GM12878 (cell line): ENCODE measurements at regions not wholly inside any gene's neighbourhood (a gene's known extent, or its start where the extent isn't known, plus 50 kb on each side); places are given as distances from the start of the nearest gene placed in this dataset.

Experiments used
- ATAC-seq: fragments of 200-7000 bp; cut with Tn5 transposase; 3 replicates; pipeline ENCODE4 v1.9.1; 2020; ENCODE audit warnings: mild to moderate bottlenecking, moderate library complexity
- BruUV-seq: library from RNA; stranded (reverse); fragments of 400-500 nt; replicated peaks from 2 replicates; lab custom pipeline; 2021; lab: Mats Ljungman, UMichigan
- CTCF ChIA-PET: fragments of 300-600 bp; sonication (Branson Sonifier 250); formaldehyde crosslinking; extraction: SDS; loops from one replicate; lab custom pipeline; 2021; ENCODE audit warnings: inconsistent platforms; lab: Yijun Ruan, JAX
- POLR2A ChIA-PET: fragments of 350-600 bp; formaldehyde crosslinking; extraction: SDS; loops from one replicate; lab custom pipeline; 2021; ENCODE audit warnings: inconsistent platforms; lab: Charles Lee
- RAD21 ChIA-PET: fragments of 300-600 bp; sonication (Branson Sonifier 250); formaldehyde crosslinking; loops from one replicate; lab custom pipeline; 2023; ENCODE audit warnings: antibody characterized with exemption; ENCODE audit not compliant: unreplicated experiment; lab: Charles Lee
- SMC1A ChIA-PET: fragments of 300-600 bp; sonication (Branson Sonifier 250); formaldehyde crosslinking; loops from one replicate; lab custom pipeline; 2023; ENCODE audit not compliant: unreplicated experiment, uncharacterized antibody; lab: Charles Lee
- DNase-seq: peaks from one replicate; pipeline ENCODE4 v3.0.0-alpha.2; 2011; ENCODE audit warnings: low read depth, low spot score
- FAIRE-seq: peaks from 3 replicates; lab custom pipeline; 2011; peaks lifted over from hg19 to GRCh38; lab: Jason Lieb, UNC
- H2AFZ ChIP-seq: 2 replicates; pipeline ENCODE4 v1.6.0; 2011; ENCODE audit warnings: low read depth, low read length, control low read depth; ENCODE audit not compliant: control insufficient read depth
- H3K27ac ChIP-seq: 2 replicates; pipeline ENCODE4 v1.5.1; 2011; ENCODE audit warnings: control low read depth; ENCODE audit not compliant: control insufficient read depth, insufficient read depth
- H3K27me3 ChIP-seq, 2 experiments: replicated peaks in 1 of 2; 2 replicates each; pipeline versions ENCODE4 v1.6.0 to v1.6.1; 2011; ENCODE audit warnings: low read length in 1 of 2; ENCODE audit not compliant: control insufficient read depth in 2 of 2, insufficient read depth in 2 of 2
- H3K36me3 ChIP-seq, 2 experiments: 2 replicates each; pipeline ENCODE4 v1.5.1; 2011; ENCODE audit warnings: low read length in 1 of 2; ENCODE audit not compliant: control insufficient read depth in 2 of 2, insufficient read depth in 2 of 2
- H3K4me1 ChIP-seq: 2 replicates; pipeline ENCODE4 v1.6.1; 2011; ENCODE audit warnings: mild to moderate bottlenecking, low read length, moderate library complexity, mixed read lengths; ENCODE audit not compliant: control insufficient read depth, insufficient read depth
- H3K4me2 ChIP-seq: 2 replicates; pipeline ENCODE4 v1.6.0; 2011; ENCODE audit warnings: control low read depth; ENCODE audit not compliant: control insufficient read depth, insufficient read depth
- H3K4me3 ChIP-seq: fragments of 200-600 bp; sonication (generic); 2 replicates; pipeline ENCODE4 v1.5.1; 2016
- H3K79me2 ChIP-seq: 2 replicates; pipeline ENCODE4 v1.6.0; 2011; ENCODE audit warnings: low read length; ENCODE audit not compliant: control insufficient read depth, insufficient read depth
- H3K9ac ChIP-seq: 2 replicates; pipeline ENCODE4 v1.8.0; 2011; ENCODE audit warnings: low read length, control low read depth, mixed read lengths; ENCODE audit not compliant: control insufficient read depth, insufficient read depth
- H3K9me3 ChIP-seq: replicated peaks from 3 replicates; pipeline ENCODE4 v1.5.1; 2011; ENCODE audit warnings: mild to moderate bottlenecking, low read length; ENCODE audit not compliant: control insufficient read depth, insufficient read depth
- H4K20me1 ChIP-seq: 2 replicates; pipeline ENCODE4 v1.6.0; 2011; ENCODE audit not compliant: control insufficient read depth, insufficient read depth
- ETV6 ChIP-seq, 2 experiments: fragments of 450-650 bp in 1 of 2; IDR thresholded peaks in 1 of 2; conservative IDR thresholded peaks in 1 of 2; 2 replicates each; pipeline ENCODE4 v1.6.1; 2014; ENCODE audit warnings: antibody characterized with exemption in 1 of 2, borderline replicate concordance in 1 of 2, low read depth in 1 of 2, mild to moderate bottlenecking in 1 of 2, moderate library complexity in 1 of 2
- KDM1A ChIP-seq: fragments of 200-600 bp; sonication (generic); IDR thresholded peaks from 2 replicates; pipeline ENCODE4 v1.6.1; 2016; ENCODE audit warnings: borderline replicate concordance
- MYC ChIP-seq: IDR thresholded peaks from 2 replicates; pipeline ENCODE4 v1.6.1; 2011; ENCODE audit warnings: mild to moderate bottlenecking, low read length, moderate library complexity, inconsistent platforms; ENCODE audit not compliant: insufficient read depth, insufficient replicate concordance, insufficient read length, severe bottlenecking
- RB1 ChIP-seq: fragments of 450-650 bp; formaldehyde crosslinking; IDR thresholded peaks from 2 replicates; pipeline ENCODE4 v1.6.1; 2017; ENCODE audit warnings: mild to moderate bottlenecking, borderline replicate concordance
- SKIL ChIP-seq: fragments of 450-650 bp; IDR thresholded peaks from 2 replicates; pipeline ENCODE4 v1.6.1; 2017; ENCODE audit warnings: mild to moderate bottlenecking, low read depth, inconsistent platforms; ENCODE audit not compliant: poor library complexity, severe bottlenecking
- SMAD5 ChIP-seq: IDR thresholded peaks from 2 replicates; pipeline ENCODE4 v1.6.1; 2016; ENCODE audit warnings: antibody characterized with exemption, low read depth
- TCF12 ChIP-seq: IDR thresholded peaks from 2 replicates; pipeline ENCODE4 v1.6.1; 2011; ENCODE audit warnings: low read depth, mild to moderate bottlenecking, low read length
- WGBS: methylation state at CpG from one replicate; pipeline ENCODE4 v1.1.6; 2016; ENCODE audit warnings: low lambda C conversion rate; ENCODE audit not compliant: insufficient replicate concordance, insufficient coverage; ENCODE audit errors: missing lambda C conversion rate; 5-methylcytosine and 5-hydroxymethylcytosine counted together
- in situ Hi-C: fragments of 300-500 bp; cut with MboI; formaldehyde crosslinking; loops from 9 replicates; pipeline ENCODE4 v1.14.3; 2018; ENCODE audit warnings: mixed read lengths
- intact Hi-C: fragments of 100-400 bp; cut with micrococcal nuclease; formaldehyde crosslinking; loops from one replicate; pipeline ENCODE4 v1.14.2; 2022; ENCODE audit not compliant: unreplicated experiment
- TF ChIP-seq, protein P1 (sequence below): fragments of 450-650 bp; formaldehyde crosslinking; IDR thresholded peaks from 2 replicates; pipeline ENCODE4 v1.4.0; 2020; ENCODE audit warnings: mild to moderate bottlenecking, moderate library complexity

GRCh38 chr5:3856036-3856435, 260.4 kb downstream of the IRX1 start:
- in situ Hi-C loops (no loop called here), intact Hi-C loops (no loop called here)
- BruUV-seq: no TSS peak
- WGBS: 26% methylated on average over 6 of the region's 6 CpGs
- CTCF ChIA-PET: no interaction called here
- H3K79me2 ChIP-seq: no peaks in the 10 kb centered on the region
- DNase-seq (no peak), ATAC-seq (no peak), FAIRE-seq (no peak)
- POLR2A ChIA-PET: no interaction called here
- no peak overlapping the region for H3K4me2 ChIP-seq
- no peak overlapping the region for H3K27ac ChIP-seq
- H3K9me3 ChIP-seq: no peaks in the 10 kb centered on the region; the same call in 2 of the 3 replicates
- H3K36me3 ChIP-seq: no peaks in the 10 kb centered on the region
- RAD21 ChIA-PET: no interaction called here
- TF ChIP-seq, protein P1, sequence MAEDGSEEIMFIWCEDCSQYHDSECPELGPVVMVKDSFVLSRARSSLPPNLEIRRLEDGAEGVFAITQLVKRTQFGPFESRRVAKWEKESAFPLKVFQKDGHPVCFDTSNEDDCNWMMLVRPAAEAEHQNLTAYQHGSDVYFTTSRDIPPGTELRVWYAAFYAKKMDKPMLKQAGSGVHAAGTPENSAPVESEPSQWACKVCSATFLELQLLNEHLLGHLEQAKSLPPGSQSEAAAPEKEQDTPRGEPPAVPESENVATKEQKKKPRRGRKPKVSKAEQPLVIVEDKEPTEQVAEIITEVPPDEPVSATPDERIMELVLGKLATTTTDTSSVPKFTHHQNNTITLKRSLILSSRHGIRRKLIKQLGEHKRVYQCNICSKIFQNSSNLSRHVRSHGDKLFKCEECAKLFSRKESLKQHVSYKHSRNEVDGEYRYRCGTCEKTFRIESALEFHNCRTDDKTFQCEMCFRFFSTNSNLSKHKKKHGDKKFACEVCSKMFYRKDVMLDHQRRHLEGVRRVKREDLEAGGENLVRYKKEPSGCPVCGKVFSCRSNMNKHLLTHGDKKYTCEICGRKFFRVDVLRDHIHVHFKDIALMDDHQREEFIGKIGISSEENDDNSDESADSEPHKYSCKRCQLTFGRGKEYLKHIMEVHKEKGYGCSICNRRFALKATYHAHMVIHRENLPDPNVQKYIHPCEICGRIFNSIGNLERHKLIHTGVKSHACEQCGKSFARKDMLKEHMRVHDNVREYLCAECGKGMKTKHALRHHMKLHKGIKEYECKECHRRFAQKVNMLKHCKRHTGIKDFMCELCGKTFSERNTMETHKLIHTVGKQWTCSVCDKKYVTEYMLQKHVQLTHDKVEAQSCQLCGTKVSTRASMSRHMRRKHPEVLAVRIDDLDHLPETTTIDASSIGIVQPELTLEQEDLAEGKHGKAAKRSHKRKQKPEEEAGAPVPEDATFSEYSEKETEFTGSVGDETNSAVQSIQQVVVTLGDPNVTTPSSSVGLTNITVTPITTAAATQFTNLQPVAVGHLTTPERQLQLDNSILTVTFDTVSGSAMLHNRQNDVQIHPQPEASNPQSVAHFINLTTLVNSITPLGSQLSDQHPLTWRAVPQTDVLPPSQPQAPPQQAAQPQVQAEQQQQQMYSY (CRISPR knock-in tag): no peak
- TF ChIP-seq KDM1A (no peak), SMAD5 (no peak), TCF12 (no peak), MYC (no peak), ETV6 (conservative IDR thresholded peaks at IDR 0.05 in 1 of 2, IDR thresholded peaks at IDR 0.05 in 1 of 2; ENCODE audit: borderline replicate concordance in 1 of 2, low read depth in 1 of 2) (no peak), RB1 (no peak), SKIL (no peak)
- no peak overlapping the region for H3K9ac ChIP-seq
- H3K27me3 ChIP-seq: no peaks in the 10 kb centered on the region
- no peaks in the 10 kb centered on the region for H4K20me1 ChIP-seq
- no peak overlapping the region for H3K4me3 ChIP-seq
- no peak overlapping the region for H2AFZ ChIP-seq
- no peaks in the 10 kb centered on the region for H3K4me1 ChIP-seq
- SMC1A ChIA-PET: no interaction called here
